Muscle of arm (tissue), 1 donor: ENCODE measurements at regions not wholly inside any gene's neighbourhood (a gene's known extent, or its start where the extent isn't known, plus 50 kb on each side); places are given as distances from the start of the nearest gene placed in this dataset.
"Not testable (repeated sequence)": the region's sequence is repeated elsewhere in the genome, so short reads cannot be mapped to it uniquely, and the experiment has no call there.

Experiments
- DNase-seq: peaks from one replicate; pipeline ENCODE4 v3.0.0-alpha.2; 2013

GRCh38 chr5:120147911-120148310, 316.2 kb upstream of the PRR16 start:
- DNase-seq: not testable (repeated sequence)

- DNase-seq: no peak
Observed at GRCh38 chr5:120150770-120151169, 313.3 kb upstream of the PRR16 start.

GRCh38 chr5:120151181-120151580, 312.9 kb upstream of the PRR16 start:
- DNase-seq: no peak

GRCh38 chr5:120151825-120152224, 312.3 kb upstream of the PRR16 start:
- DNase-seq: no peak

GRCh38 chr5:120152472-120152871, 311.6 kb upstream of the PRR16 start:
- DNase-seq: no peak

GRCh38 chr5:120152931-120153330, 311.2 kb upstream of the PRR16 start:
- no peak for DNase-seq

- DNase-seq: no peak
Observed at GRCh38 chr5:120153551-120153950, 310.5 kb upstream of the PRR16 start.

GRCh38 chr5:120155873-120156272, 308.2 kb upstream of the PRR16 start:
- no peak for DNase-seq

- DNase-seq: no peak
Observed at GRCh38 chr5:120158211-120158610, 305.9 kb upstream of the PRR16 start.

GRCh38 chr5:120159155-120159554, 304.9 kb upstream of the PRR16 start:
- DNase-seq: no peak

- no peak for DNase-seq
Observed at GRCh38 chr5:120160124-120160895, 303.8 kb upstream of the PRR16 start.

- DNase-seq: no peak
Observed at GRCh38 chr5:120162321-120162720, 301.8 kb upstream of the PRR16 start.

GRCh38 chr5:120164037-120164436, 300.1 kb upstream of the PRR16 start:
- DNase-seq: no peak

- DNase-seq: no peak
Observed at GRCh38 chr5:120164986-120165385, 299.1 kb upstream of the PRR16 start.

GRCh38 chr5:120173125-120173524, 291.0 kb upstream of the PRR16 start:
- no peak for DNase-seq

- DNase-seq: no peak
Observed at GRCh38 chr5:120174089-120174488, 290.0 kb upstream of the PRR16 start.

- DNase-seq: not testable (repeated sequence)
Observed at GRCh38 chr5:120181238-120181637, 282.9 kb upstream of the PRR16 start.

- DNase-seq: not testable (repeated sequence)
Observed at GRCh38 chr5:120194650-120195049, 269.4 kb upstream of the PRR16 start.

- no peak for DNase-seq
Observed at GRCh38 chr5:120199559-120199958, 264.5 kb upstream of the PRR16 start.

- no peak for DNase-seq
Observed at GRCh38 chr5:120207129-120207528, 257.0 kb upstream of the PRR16 start.

- no peak for DNase-seq
Observed at GRCh38 chr5:120217001-120217400, 247.1 kb upstream of the PRR16 start.

GRCh38 chr5:120219988-120220387, 244.1 kb upstream of the PRR16 start:
- no peak for DNase-seq

GRCh38 chr5:120225524-120225923, 238.6 kb upstream of the PRR16 start:
- DNase-seq: no peak
